GM12873 (cell line): ENCODE measurements at regions not wholly inside any gene's neighbourhood (a gene's known extent, or its start where the extent isn't known, plus 50 kb on each side); places are given as distances from the start of the nearest gene placed in this dataset.

Source experiments
- CTCF ChIP-seq: IDR thresholded peaks from 2 replicates; pipeline ENCODE4 v1.5.1; 2012; ENCODE audit warnings: low read depth, mild to moderate bottlenecking, moderate library complexity, low read length, control low read depth; ENCODE audit not compliant: insufficient read depth; ENCODE audit errors: missing control alignments

- TF ChIP-seq CTCF: no peak
Observed at GRCh38 chr18:2108591-2108990, 462.7 kb downstream of the METTL4 start.

GRCh38 chr18:2111456-2111855 is 459.8 kb downstream of the METTL4 start:
- TF ChIP-seq CTCF: no peak

GRCh38 chr18:2112435-2113045 is 458.8 kb downstream of the METTL4 start:
- no peak for TF ChIP-seq CTCF

- no peak for TF ChIP-seq CTCF
Observed at GRCh38 chr18:2114289-2114688, 457.0 kb downstream of the METTL4 start.

GRCh38 chr18:2114765-2115164 is 456.5 kb downstream of the METTL4 start:
- TF ChIP-seq CTCF: no peak

GRCh38 chr18:2121224-2121623 is 450.1 kb downstream of the METTL4 start:
- TF ChIP-seq CTCF: no peak

- no peak for TF ChIP-seq CTCF
Observed at GRCh38 chr18:2123077-2123476, 448.2 kb downstream of the METTL4 start.
